Hindlimb muscle (tissue), 1 donor: ENCODE measurements at regions not wholly inside any gene's neighbourhood (a gene's known extent, or its start where the extent isn't known, plus 50 kb on each side); places are given as distances from the start of the nearest gene placed in this dataset.
"Not testable (repeated sequence)": the region's sequence is repeated elsewhere in the genome, so short reads cannot be mapped to it uniquely, and the experiment has no call there.

Experiments
- DNase-seq: peaks from one replicate; pipeline ENCODE4 v3.0.0-alpha.2; 2013

GRCh38 chr12:124222368-124223245, 72.3 kb upstream of the RFLNA start:
- no peak for DNase-seq

GRCh38 chr12:124223733-124224138, 71.2 kb upstream of the RFLNA start:
- DNase-seq, result not testable (repeated sequence)

GRCh38 chr12:124224535-124225110, 70.3 kb upstream of the RFLNA start:
- no peak for DNase-seq

DNA sequence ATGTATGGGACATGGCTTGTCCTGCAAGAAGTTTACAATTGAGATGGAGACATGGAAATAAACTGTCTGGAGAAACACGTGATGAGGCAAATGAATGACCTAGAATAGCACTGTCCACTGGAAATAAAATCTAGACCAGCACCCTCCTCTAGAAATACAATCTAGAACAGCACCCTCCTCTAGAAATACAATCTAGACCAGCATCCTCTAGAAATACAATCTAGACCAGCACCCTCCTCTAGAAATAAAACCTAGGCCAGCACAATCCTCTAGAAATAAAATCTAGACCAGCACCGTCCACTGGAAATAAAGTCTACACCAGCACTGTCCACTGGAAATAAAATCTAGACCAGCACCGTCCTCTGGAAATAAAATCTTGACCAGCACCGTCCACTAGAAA, 69.2 kb upstream of the RFLNA start:
- no peak for DNase-seq

GRCh38 chr12:124227951-124228711, 66.8 kb upstream of the RFLNA start:
- DNase-seq, result no peak

DNA sequence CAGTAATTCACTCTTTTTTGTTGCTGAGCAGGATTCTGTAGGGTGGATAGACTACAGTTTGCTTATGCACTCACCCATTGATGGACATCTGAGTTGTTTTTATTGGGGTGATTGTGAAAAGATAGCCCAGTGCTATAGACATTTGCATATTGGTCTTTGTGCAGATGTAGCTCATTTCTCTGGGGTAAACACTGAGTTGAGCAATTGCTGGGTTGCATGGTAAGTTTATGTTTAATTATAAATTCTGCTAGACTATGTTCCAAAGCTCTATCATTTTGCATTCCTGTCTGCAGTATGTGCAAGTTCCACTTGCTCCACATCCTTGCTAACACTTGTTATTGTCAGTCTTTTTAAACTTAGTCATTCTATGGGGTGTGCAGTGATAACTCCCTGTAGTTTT, 65.4 kb upstream of the RFLNA start:
- DNase-seq, result no peak

DNA sequence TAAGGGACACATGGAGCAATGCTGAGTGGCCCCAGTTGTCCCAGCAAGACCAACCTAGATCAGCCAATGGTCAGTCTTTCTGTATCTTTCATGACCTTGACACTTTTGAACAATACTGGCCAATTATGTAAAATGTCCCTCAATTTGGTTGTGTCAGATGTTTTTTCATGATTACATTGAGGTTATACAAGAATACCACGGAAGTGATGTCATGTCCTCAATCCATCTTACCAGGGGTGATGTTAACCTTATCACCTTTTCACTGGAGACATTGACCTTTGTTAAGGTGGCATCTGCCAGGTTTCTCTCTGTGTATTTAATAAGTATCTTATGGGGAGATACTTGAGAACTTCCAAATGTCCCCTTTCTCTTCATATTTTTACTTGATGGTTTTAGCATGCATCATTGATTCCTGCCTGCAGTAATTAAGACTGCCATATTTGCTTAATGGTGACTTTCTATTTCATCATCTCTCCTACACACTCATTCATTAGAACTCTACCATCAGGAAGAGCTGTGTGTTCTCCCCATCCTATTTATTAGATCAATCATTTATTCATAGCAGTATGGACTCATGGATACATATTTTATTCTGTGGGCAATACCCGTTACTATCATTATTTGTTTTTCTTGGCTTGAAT, 64.7 kb upstream of the RFLNA start:
- DNase-seq, result no peak

DNA sequence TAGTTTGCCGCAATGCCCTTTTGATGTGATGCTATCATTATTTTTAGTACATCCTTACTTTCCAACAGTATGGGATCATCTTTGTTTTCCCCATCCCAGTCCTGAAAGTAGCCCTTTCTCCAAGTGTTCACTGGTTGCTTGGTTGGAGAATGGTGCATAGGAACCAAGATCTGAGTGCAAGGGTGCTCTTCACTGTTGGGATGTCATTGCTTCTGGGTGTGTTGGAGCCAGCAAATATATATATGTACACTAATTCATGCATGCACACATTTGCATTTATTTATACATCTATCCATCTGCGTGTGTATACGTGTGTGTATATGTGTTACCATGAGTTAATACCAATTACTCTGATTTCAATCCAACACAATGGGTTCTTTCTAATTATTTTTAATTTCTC, 64.1 kb upstream of the RFLNA start:
- no peak for DNase-seq

DNA sequence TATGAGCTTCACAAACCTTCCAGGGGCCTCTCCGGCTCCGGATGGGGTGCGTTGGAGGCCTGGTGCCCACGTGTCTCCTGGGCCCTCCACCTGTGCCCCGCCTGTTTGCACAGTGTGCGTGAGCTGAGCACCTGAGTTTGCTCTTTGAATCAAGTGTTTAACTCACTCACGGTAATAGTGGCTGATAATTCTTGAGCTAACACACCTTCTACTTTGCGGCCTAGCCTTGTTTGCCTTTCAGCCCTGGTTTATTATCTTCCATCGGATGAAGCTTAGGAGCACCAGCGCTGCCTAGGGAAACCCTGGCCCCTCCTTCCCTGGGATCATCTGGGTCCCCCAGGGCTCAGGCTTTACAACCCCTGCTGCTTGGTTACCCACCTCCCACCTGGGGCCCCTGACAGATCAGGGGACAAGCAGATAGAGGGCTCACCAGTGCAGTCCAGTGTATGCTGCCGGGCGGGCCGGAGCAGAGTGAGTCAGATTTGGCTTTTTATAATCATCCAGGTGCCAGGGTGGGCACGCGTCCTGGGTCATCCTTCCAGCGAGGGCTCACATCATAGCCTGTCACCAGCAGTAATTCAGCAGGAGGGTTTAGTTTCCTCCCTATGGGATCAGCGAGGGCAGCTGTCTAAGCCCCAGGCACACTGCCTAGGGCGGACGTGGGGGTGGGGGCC, 62.8 kb upstream of the RFLNA start:
- DNase-seq, result no peak

GRCh38 chr12:124232654-124232987, 62.3 kb upstream of the RFLNA start:
- DNase-seq, result no peak

GRCh38 chr12:124233041-124233796, 61.7 kb upstream of the RFLNA start:
- DNase-seq, result no peak

DNA sequence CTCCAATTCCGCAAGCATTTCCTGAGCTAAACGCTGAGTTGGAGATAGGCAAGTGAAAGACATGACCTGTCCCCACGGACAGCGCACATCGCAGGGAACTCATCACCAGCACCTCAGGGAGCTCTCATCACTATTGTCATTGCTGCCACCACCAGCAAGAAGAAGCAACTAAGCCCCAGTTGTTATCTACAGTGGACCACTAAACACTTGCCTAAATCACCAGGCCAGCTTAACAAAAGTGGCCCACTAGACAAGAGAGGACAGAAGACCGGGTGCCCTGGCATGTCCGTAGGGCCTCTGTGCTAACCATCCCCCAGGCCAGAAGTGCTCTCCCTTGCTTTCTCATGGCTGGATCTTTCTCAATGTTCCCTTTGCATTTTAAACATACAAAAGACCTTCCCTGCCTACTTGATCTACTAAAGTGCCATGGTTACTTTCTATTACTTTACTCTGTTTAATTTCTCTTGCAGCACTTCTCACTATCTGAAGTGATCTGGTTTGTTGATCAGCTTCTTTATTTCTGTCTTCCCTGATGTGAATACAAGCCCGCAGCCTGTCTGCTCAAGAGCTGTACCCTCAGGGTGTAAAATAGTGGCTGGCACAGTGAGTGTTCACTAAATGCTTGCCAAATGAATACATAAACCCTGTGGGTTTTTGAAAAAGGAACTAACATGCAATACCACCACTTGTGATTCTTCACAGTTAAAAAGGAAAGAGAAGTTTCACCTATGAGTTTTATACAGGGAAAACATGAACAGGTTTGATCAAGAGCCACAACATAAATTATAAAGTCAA, 60.9 kb upstream of the RFLNA start:
- DNase-seq, result no peak

- DNase-seq, result no peak
These were observed 58.3 kb upstream of the RFLNA start for GRCh38 chr12:124236625-124237031.

DNA sequence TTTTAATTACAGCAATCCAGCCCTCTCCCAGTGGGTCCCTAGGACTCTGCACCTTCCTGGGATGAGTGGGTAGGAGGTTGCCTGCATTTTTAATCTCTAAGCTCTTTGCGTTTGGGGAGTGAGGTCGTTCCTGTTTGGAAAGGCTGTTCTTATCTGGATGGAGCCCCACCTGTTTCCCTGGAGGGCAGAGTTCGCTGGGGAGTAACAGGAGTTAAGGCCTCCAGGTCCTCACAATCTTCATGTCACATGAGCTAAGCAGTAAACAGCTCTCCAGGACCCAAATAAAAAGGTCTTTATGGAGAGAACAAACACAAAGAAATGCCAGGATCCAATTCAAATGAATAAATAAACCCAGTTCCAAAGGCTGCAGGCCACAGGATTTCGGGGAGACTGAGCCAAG, 56.0 kb upstream of the RFLNA start:
- no peak for DNase-seq

- DNase-seq, result no peak
These were observed 54.4 kb upstream of the RFLNA start for GRCh38 chr12:124240493-124240892.

- no peak for DNase-seq
These were observed 52.9 kb upstream of the RFLNA start for GRCh38 chr12:124241776-124242528.

- no peak for DNase-seq
These were observed 52.3 kb upstream of the RFLNA start for GRCh38 chr12:124242529-124243065.

GRCh38 chr12:124243936-124244335, 51.0 kb upstream of the RFLNA start:
- DNase-seq, result no peak
